Activated T-cell treated with anti-CD3 and anti-CD28 coated beads for 24 hours (primary cell): ENCODE measurements at regions not wholly inside any gene's neighbourhood (a gene's known extent, or its start where the extent isn't known, plus 50 kb on each side); places are given as distances from the start of the nearest gene placed in this dataset.

Experiments used
- DNase-seq: peaks from one replicate; pipeline ENCODE4 v3.0.0-alpha.2; 2020; ENCODE audit warnings: low read depth

GRCh38 chr14:98623788-98624415, 648.1 kb downstream of the BCL11B start:
- no peak for DNase-seq

- DNase-seq, result no peak
These were observed 638.6 kb downstream of the BCL11B start for GRCh38 chr14:98633380-98633779.

- DNase-seq, result no peak
These were observed 637.8 kb downstream of the BCL11B start for GRCh38 chr14:98634043-98634820.

GRCh38 chr14:98638366-98638765, 633.6 kb downstream of the BCL11B start:
- no peak for DNase-seq

GRCh38 chr14:98647754-98648153, 624.2 kb downstream of the BCL11B start:
- DNase-seq, result no peak

GRCh38 chr14:98651037-98651436, 621.0 kb downstream of the BCL11B start:
- no peak for DNase-seq

- no peak for DNase-seq
These were observed 607.0 kb downstream of the BCL11B start for GRCh38 chr14:98665007-98665406.

GRCh38 chr14:98666545-98666944, 605.5 kb downstream of the BCL11B start:
- DNase-seq, result no peak

GRCh38 chr14:98682033-98682432, 590.0 kb downstream of the BCL11B start:
- DNase-seq, result no peak

GRCh38 chr14:98682726-98683125, 589.3 kb downstream of the BCL11B start:
- DNase-seq, result no peak

- DNase-seq, result no peak
These were observed 587.5 kb downstream of the BCL11B start for GRCh38 chr14:98684468-98684867.

GRCh38 chr14:98685725-98686124, 586.3 kb downstream of the BCL11B start:
- no peak for DNase-seq

GRCh38 chr14:98688446-98688845, 583.6 kb downstream of the BCL11B start:
- DNase-seq, result no peak

GRCh38 chr14:98689951-98690350, 582.0 kb downstream of the BCL11B start:
- DNase-seq, result no peak

GRCh38 chr14:98692832-98693231, 579.2 kb downstream of the BCL11B start:
- no peak for DNase-seq

- DNase-seq, result no peak
These were observed 577.5 kb downstream of the BCL11B start for GRCh38 chr14:98694541-98694940.

- DNase-seq, result no peak
These were observed 576.2 kb downstream of the BCL11B start for GRCh38 chr14:98695809-98696208.

- no peak for DNase-seq
These were observed 573.7 kb downstream of the BCL11B start for GRCh38 chr14:98698341-98698740.

- DNase-seq, result no peak
These were observed 571.2 kb downstream of the BCL11B start for GRCh38 chr14:98700748-98701147.

- DNase-seq, result no peak
These were observed 570.6 kb downstream of the BCL11B start for GRCh38 chr14:98701377-98701776.

GRCh38 chr14:98704441-98704840, 567.6 kb downstream of the BCL11B start:
- DNase-seq, result peak; percentile 4

- DNase-seq, result no peak
These were observed 566.1 kb downstream of the BCL11B start for GRCh38 chr14:98705871-98706300.

GRCh38 chr14:98707522-98707921, 564.5 kb downstream of the BCL11B start:
- no peak for DNase-seq

- no peak for DNase-seq
These were observed 563.4 kb downstream of the BCL11B start for GRCh38 chr14:98708555-98708954.
